ENCODE measurements at regions not wholly inside any gene's neighbourhood (a gene's known extent, or its start where the extent isn't known, plus 50 kb on each side); places are given as distances from the start of the nearest gene placed in this dataset.

- no peak for TF ChIP-seq CTCF (IDR thresholded peaks at IDR 0.05)
- TF ChIP-seq EZH2 (IDR thresholded peaks at IDR 0.05; ENCODE audit: borderline replicate concordance, insufficient read depth, low read depth, low read length, poor library complexity, severe bottlenecking) = no peak
These were observed 202.1 kb downstream of the DEPDC1B start for GRCh38 chr5:60497706-60498500.
